ENCODE measurements at regions not wholly inside any gene's neighbourhood (a gene's known extent, or its start where the extent isn't known, plus 50 kb on each side); places are given as distances from the start of the nearest gene placed in this dataset.

GRCh38 chr18:10319026-10319425, 135.4 kb upstream of the APCDD1 start:
- TF ChIP-seq, protein P1, sequence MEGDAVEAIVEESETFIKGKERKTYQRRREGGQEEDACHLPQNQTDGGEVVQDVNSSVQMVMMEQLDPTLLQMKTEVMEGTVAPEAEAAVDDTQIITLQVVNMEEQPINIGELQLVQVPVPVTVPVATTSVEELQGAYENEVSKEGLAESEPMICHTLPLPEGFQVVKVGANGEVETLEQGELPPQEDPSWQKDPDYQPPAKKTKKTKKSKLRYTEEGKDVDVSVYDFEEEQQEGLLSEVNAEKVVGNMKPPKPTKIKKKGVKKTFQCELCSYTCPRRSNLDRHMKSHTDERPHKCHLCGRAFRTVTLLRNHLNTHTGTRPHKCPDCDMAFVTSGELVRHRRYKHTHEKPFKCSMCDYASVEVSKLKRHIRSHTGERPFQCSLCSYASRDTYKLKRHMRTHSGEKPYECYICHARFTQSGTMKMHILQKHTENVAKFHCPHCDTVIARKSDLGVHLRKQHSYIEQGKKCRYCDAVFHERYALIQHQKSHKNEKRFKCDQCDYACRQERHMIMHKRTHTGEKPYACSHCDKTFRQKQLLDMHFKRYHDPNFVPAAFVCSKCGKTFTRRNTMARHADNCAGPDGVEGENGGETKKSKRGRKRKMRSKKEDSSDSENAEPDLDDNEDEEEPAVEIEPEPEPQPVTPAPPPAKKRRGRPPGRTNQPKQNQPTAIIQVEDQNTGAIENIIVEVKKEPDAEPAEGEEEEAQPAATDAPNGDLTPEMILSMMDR (IDR thresholded peaks at IDR 0.05): no peak
- TF ChIP-seq POLR2AphosphoS5 (IDR thresholded peaks at IDR 0.05; ENCODE audit: insufficient read depth in 1 of 2, low read depth in 1 of 2) (no peak), POLR2A (IDR thresholded peaks at IDR 0.05) (no peak)
- no peaks in the 10 kb centered on the region for H3K9me3 ChIP-seq
- no peaks in the 10 kb centered on the region for H3K36me3 ChIP-seq
- DNase-seq (ENCODE audit: extremely low spot score in 2 of 2): peak in 1 of 2 donors; percentile 42
- H3K4me1 ChIP-seq: no peaks in the 10 kb centered on the region
- no peak overlapping the region for H3K27ac ChIP-seq
- intact Hi-C loops (cut with DNase I): no loop called here
- H3K27me3 ChIP-seq: no peaks in the 10 kb centered on the region
- H3K4me3 ChIP-seq: no peak overlapping the region

DNA sequence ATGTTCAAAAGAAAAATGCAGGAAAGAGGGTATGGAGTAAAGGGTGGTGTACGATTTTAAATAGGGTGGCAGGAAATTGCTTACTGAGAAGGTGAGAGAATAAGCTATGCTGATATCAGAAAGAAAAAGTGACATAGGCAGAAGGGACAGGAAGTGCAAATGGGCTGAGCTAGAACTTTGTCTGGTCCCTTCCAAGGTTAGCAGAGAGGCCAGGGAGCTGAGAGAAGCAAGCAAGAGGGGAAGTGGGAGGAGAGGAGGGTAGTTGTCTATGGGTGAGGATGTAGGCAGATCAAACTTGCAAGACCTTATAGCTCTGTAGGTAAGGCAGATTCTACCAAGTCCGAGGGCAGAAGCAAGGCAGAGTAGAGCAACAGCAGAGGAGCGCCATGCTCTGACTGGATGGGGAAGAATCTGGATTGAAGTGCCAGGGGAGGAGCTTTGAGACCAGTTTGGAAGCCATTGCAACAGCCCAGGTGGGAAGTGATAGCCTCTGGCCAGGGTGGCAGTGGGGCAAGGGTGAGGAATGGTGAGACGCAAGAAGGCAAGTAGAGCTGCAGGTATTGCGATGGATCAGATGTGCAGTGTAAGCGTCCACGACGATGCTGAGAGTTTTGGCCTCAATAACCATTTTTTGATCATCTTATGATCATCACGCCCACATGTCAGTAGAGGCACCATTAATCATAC, 134.4 kb upstream of the APCDD1 start:
- intact Hi-C loops (cut with DNase I): no loop called here
- no peak for DNase-seq (ENCODE audit: extremely low spot score in 2 of 2)
- H3K27me3 ChIP-seq: no peaks in the 10 kb centered on the region
- no peak for TF ChIP-seq POLR2AphosphoS5 (IDR thresholded peaks at IDR 0.05; ENCODE audit: insufficient read depth in 1 of 2, low read depth in 1 of 2)
- TF ChIP-seq, protein P1 (IDR thresholded peaks at IDR 0.05): no peak
- no peak for TF ChIP-seq POLR2A (IDR thresholded peaks at IDR 0.05)
- no peaks in the 10 kb centered on the region for H3K4me1 ChIP-seq
- H3K9me3 ChIP-seq: no peaks in the 10 kb centered on the region
- no peak overlapping the region for H3K27ac ChIP-seq
- no peaks in the 10 kb centered on the region for H3K36me3 ChIP-seq
- no peak overlapping the region for H3K4me3 ChIP-seq

DNA sequence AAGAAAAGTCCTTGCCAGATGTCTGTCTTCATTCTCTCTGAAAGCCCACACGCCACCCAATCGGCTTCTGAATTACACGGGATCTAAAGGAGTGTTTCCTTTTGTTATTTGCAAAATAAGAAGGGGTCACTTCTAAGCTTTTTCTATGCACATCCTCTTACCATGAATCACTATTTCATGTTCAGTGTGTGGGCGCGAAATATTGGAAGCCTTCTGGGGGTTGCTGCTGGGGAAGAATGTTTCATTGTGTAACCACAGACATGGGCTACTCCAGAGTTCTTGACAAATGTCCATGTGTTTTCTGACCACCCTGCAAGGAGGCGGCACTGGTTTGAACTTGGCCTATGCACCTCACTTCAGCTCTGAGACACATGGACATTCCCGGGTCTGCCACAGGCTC, 133.6 kb upstream of the APCDD1 start:
- intact Hi-C loops (cut with DNase I): no loop called here
- Histone ChIP-seq H3K4me3 (no peak overlapping the region), H3K9me3 (no peaks in the 10 kb centered on the region), H3K27me3 (no peaks in the 10 kb centered on the region), H3K36me3 (no peaks in the 10 kb centered on the region), H3K27ac (no peak overlapping the region), H3K4me1 (no peaks in the 10 kb centered on the region)
- TF ChIP-seq POLR2AphosphoS5 (IDR thresholded peaks at IDR 0.05; ENCODE audit: insufficient read depth in 1 of 2, low read depth in 1 of 2): no peak
- no peak for TF ChIP-seq POLR2A (IDR thresholded peaks at IDR 0.05)
- TF ChIP-seq, protein P1 (IDR thresholded peaks at IDR 0.05): no peak
- peak in 1 of 2 donors; percentile 52 for DNase-seq (ENCODE audit: extremely low spot score in 2 of 2)

- H3K27ac ChIP-seq: no peak overlapping the region
- DNase-seq (ENCODE audit: extremely low spot score in 2 of 2): peak in 1 of 2 donors; percentile 74
- H3K9me3 ChIP-seq: no peaks in the 10 kb centered on the region
- intact Hi-C loops (cut with DNase I): no loop called here
- H3K4me3 ChIP-seq: no peak overlapping the region
- H3K36me3 ChIP-seq: no peaks in the 10 kb centered on the region
- TF ChIP-seq POLR2AphosphoS5 (IDR thresholded peaks at IDR 0.05; ENCODE audit: insufficient read depth in 1 of 2, low read depth in 1 of 2) (no peak), POLR2A (IDR thresholded peaks at IDR 0.05) (no peak)
- TF ChIP-seq, protein P1 (IDR thresholded peaks at IDR 0.05): no peak
- H3K27me3 ChIP-seq: no peaks in the 10 kb centered on the region
- no peaks in the 10 kb centered on the region for H3K4me1 ChIP-seq
These were observed 132.9 kb upstream of the APCDD1 start for GRCh38 chr18:10321576-10321975.

DNA sequence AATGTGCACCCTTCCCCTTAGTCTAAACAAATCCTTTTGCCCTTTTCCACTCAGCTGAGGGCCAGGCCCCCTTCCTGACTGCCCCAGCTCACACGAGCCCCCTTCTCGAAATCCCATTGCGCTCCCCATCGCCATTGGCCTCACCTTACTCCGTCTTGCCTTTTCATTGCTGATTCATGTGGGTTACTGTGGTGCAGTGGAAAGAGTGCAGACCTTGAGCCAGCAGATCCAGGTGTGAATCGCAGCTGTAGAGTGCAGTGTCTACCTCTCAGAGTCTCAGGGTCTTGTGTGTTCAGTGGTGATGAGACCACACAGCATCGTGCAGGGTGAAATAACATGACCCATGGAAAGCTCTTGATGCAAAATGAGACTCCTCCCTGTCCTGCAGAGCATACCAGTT, 132.4 kb upstream of the APCDD1 start:
- Histone ChIP-seq H3K36me3 (no peaks in the 10 kb centered on the region), H3K9me3 (no peaks in the 10 kb centered on the region), H3K4me3 (no peak overlapping the region), H3K4me1 (no peaks in the 10 kb centered on the region), H3K27ac (no peak overlapping the region), H3K27me3 (no peaks in the 10 kb centered on the region)
- intact Hi-C loops (cut with DNase I): no loop called here
- peak in 1 of 2 donors; percentile 77 for DNase-seq (ENCODE audit: extremely low spot score in 2 of 2)
- TF ChIP-seq POLR2AphosphoS5 (IDR thresholded peaks at IDR 0.05; ENCODE audit: insufficient read depth in 1 of 2, low read depth in 1 of 2) (no peak), POLR2A (IDR thresholded peaks at IDR 0.05) (no peak)
- TF ChIP-seq, protein P1 (IDR thresholded peaks at IDR 0.05): no peak
